Stomach smooth muscle (tissue), 2 donors: ENCODE measurements at regions not wholly inside any gene's neighbourhood (a gene's known extent, or its start where the extent isn't known, plus 50 kb on each side); places are given as distances from the start of the nearest gene placed in this dataset.
A peak's percentile ranks its signal among the peaks of the same experiment; 100 is the strongest.

ENCODE experiments used
- H3K27ac ChIP-seq: one replicate; pipeline ENCODE4 v1.7.0; 2013; ENCODE audit warnings: mild to moderate bottlenecking, low read length, inconsistent platforms
- H3K27me3 ChIP-seq, 2 donors: one replicate each; pipeline ENCODE4 v1.7.0; 2013; ENCODE audit warnings: low read length in 2 of 2; ENCODE audit not compliant: insufficient read depth in 2 of 2, control insufficient read depth in 1 of 2
- H3K36me3 ChIP-seq, 2 donors: one replicate each; pipeline ENCODE4 v1.7.0; 2013; ENCODE audit warnings: low read length in 2 of 2; ENCODE audit not compliant: control insufficient read depth in 2 of 2, insufficient read depth in 2 of 2
- H3K4me1 ChIP-seq: one replicate; pipeline ENCODE4 v1.7.0; 2013; ENCODE audit warnings: low read length; ENCODE audit not compliant: control insufficient read depth, insufficient read depth
- H3K4me3 ChIP-seq, 2 donors: one replicate each; pipeline ENCODE4 v1.7.0; 2013; ENCODE audit warnings: low read length in 2 of 2
- H3K9ac ChIP-seq, 2 donors: one replicate each; pipeline ENCODE4 v1.7.0; 2013; ENCODE audit warnings: low read length in 2 of 2, mild to moderate bottlenecking in 1 of 2
- H3K9me3 ChIP-seq, 2 donors: one replicate each; pipeline ENCODE4 v1.7.0; 2013; ENCODE audit warnings: low read length in 2 of 2; ENCODE audit not compliant: control insufficient read depth in 2 of 2
- donor health status: healthy.
- donor health status: Pancreatic carcinoma.

GRCh38 chr15:39099524-39099923 is 481.4 kb upstream of the THBS1 start:
- Histone ChIP-seq H3K27ac (peak overlapping the region; percentile 19), H3K4me3 (no peak overlapping the region), H3K36me3 (no peaks in the 10 kb centered on the region), H3K27me3 (no peaks in the 10 kb centered on the region), H3K4me1 (peaks cover 8% of the 10 kb centered on the region), H3K9ac (no peak overlapping the region), H3K9me3 (no peaks in the 10 kb centered on the region)

DNA sequence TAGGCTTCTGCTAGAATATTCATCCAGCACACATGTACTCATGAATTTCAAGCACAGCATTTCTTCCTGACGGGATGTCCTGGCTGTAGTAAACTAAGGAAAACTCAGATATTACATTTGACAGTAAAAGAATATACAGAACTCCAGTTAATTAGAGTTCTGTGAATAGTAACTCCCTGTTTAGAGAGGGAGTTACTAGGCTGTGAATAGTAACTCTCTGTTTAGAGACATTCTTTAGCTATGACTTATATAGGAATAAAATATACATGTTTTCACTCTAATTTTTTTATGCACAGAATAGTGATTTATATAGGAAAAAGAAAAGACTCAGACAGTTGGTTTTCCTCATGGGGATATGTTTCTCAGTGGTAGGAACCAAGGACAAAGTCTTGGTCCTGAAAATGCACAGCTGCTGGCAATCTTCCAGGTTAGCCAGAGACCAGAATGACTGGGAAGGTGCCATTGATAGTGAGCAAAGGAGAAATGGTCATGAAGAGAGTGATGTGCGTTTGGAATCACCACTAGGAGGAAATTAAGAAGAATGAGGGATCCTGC is 480.7 kb upstream of the THBS1 start:
- Histone ChIP-seq H3K36me3 (no peaks in the 10 kb centered on the region), H3K27me3 (no peaks in the 10 kb centered on the region), H3K4me3 (no peak overlapping the region), H3K4me1 (peaks cover 6% of the 10 kb centered on the region), H3K9ac (no peak overlapping the region), H3K27ac (peak overlapping the region; percentile 19), H3K9me3 (no peaks in the 10 kb centered on the region)

GRCh38 chr15:39102431-39102830 is 478.4 kb upstream of the THBS1 start:
- H3K36me3 ChIP-seq, result no peaks in the 10 kb centered on the region
- H3K27ac ChIP-seq, result no peak overlapping the region
- H3K9me3 ChIP-seq, result no peaks in the 10 kb centered on the region
- H3K4me3 ChIP-seq, result no peak overlapping the region
- no peak overlapping the region for H3K9ac ChIP-seq
- no peaks in the 10 kb centered on the region for H3K27me3 ChIP-seq
- no peaks in the 10 kb centered on the region for H3K4me1 ChIP-seq

GRCh38 chr15:39106950-39107349 is 473.9 kb upstream of the THBS1 start:
- Histone ChIP-seq H3K4me1 (no peaks in the 10 kb centered on the region), H3K9me3 (no peaks in the 10 kb centered on the region), H3K4me3 (no peak overlapping the region), H3K9ac (no peak overlapping the region), H3K36me3 (no peaks in the 10 kb centered on the region), H3K27me3 (no peaks in the 10 kb centered on the region), H3K27ac (no peak overlapping the region)

DNA sequence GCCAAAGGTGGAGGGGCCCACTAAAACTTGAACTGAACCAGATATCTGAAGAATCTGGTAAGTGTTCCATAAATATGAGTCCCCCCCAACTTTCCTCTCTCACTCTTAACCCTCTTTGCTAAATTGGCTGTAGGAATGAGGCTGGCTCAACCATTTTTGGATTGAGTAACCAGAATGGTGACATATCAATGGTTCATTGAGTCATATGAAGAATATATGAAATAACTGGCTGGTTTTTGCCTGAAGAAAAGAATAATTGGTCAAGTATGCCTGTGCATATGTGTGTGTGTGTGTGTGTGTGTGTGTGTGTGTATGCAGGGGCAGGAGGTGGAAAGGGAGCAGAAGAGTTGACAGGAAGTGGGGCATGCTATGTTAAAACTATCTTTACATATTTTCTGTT is 472.9 kb upstream of the THBS1 start:
- no peaks in the 10 kb centered on the region for H3K9me3 ChIP-seq
- H3K27ac ChIP-seq, result no peak overlapping the region
- H3K9ac ChIP-seq, result no peak overlapping the region
- H3K36me3 ChIP-seq, result no peaks in the 10 kb centered on the region
- no peak overlapping the region for H3K4me3 ChIP-seq
- H3K4me1 ChIP-seq, result no peaks in the 10 kb centered on the region
- no peaks in the 10 kb centered on the region for H3K27me3 ChIP-seq

DNA sequence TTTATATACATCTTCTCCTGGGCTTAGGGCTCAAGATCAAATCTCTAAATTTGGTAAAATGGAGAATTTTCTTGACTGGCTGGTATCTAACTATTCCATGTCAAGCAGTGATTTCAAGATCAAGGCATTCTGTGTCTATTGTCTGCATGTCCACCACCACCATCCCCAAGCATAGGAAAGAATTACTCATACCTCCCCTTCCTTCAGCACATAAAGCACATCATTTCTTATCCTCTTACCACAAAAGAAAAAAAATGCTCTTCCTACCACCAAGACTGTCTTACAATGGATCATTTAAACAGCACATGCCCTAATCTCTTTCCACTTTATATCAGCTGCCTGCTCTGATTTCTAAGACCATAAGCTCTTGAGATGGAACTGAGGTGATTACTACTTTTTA is 470.5 kb upstream of the THBS1 start:
- Histone ChIP-seq H3K27me3 (no peaks in the 10 kb centered on the region), H3K4me3 (no peak overlapping the region), H3K27ac (no peak overlapping the region), H3K4me1 (no peaks in the 10 kb centered on the region), H3K9ac (no peak overlapping the region), H3K36me3 (no peaks in the 10 kb centered on the region), H3K9me3 (no peaks in the 10 kb centered on the region)

- Histone ChIP-seq H3K27me3 (no peaks in the 10 kb centered on the region), H3K36me3 (no peaks in the 10 kb centered on the region), H3K27ac (no peak overlapping the region), H3K9me3 (no peaks in the 10 kb centered on the region), H3K4me3 (no peak overlapping the region), H3K9ac (no peak overlapping the region), H3K4me1 (no peaks in the 10 kb centered on the region)
Observed at GRCh38 chr15:39110746-39111145, 470.1 kb upstream of the THBS1 start.

DNA sequence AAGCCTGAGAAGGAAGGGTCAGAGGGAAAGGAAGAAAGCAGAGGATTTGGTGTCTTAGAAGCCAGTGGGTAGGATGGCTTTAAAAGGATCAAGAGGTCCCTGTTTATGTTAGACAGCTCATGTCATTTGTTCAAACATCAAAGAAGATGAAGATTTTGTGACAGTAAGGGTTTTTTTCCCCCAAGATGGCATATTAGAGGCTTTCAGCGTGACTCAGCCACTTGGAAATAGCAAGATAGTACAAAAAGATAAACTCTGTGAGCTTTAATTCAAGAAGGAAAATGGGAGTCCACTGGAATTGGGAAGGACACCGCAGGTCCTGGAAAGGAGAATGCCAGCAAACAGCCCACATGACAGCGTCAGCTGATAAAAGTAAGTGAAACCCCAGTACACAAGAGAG is 467.1 kb upstream of the THBS1 start:
- no peaks in the 10 kb centered on the region for H3K36me3 ChIP-seq
- no peak overlapping the region for H3K27ac ChIP-seq
- H3K4me1 ChIP-seq, result no peaks in the 10 kb centered on the region
- no peaks in the 10 kb centered on the region for H3K27me3 ChIP-seq
- H3K9me3 ChIP-seq, result no peaks in the 10 kb centered on the region
- H3K4me3 ChIP-seq, result no peak overlapping the region
- H3K9ac ChIP-seq, result no peak overlapping the region

DNA sequence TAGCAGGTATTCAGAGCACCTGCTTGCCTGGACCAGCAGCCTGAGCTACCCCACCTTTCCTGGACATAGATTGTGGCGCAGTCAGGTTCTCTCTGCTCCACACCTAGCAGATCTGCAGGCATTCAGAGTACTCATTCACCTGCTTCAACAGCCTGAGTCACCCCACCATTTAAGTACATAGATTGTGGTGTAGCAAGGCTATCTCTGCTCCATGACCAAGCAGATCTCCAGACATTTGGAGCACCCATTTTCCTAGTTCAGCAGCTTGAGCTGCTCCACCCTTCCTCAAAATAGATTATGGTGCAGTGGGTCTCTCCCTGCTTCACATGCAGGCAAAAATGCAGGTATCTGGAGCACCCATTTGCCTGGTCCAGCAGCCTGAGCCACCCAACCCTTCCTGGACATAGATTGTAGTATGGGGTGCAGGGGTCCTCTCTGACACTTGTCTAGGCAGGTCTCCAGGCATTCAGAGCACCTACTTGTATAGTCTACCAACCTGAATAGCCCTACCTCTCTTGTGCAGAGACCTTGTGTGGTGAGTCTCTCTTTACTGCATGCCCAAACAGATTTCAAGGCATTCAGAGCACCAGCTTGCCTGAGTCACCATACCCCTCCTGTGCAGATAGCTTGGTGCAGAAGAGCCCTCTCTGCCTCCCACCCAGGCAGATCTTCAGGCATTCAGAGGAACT is 466.0 kb upstream of the THBS1 start:
- H3K4me1 ChIP-seq, result no peaks in the 10 kb centered on the region
- H3K27ac ChIP-seq, result no peak overlapping the region
- no peak overlapping the region for H3K4me3 ChIP-seq
- H3K36me3 ChIP-seq, result no peaks in the 10 kb centered on the region
- H3K27me3 ChIP-seq, result no peaks in the 10 kb centered on the region
- no peak overlapping the region for H3K9ac ChIP-seq
- no peaks in the 10 kb centered on the region for H3K9me3 ChIP-seq

GRCh38 chr15:39115379-39116057 is 465.4 kb upstream of the THBS1 start:
- Histone ChIP-seq H3K9ac (no peak overlapping the region), H3K9me3 (no peaks in the 10 kb centered on the region), H3K36me3 (no peaks in the 10 kb centered on the region), H3K27ac (no peak overlapping the region), H3K4me1 (no peaks in the 10 kb centered on the region), H3K27me3 (no peaks in the 10 kb centered on the region), H3K4me3 (no peak overlapping the region)

- Histone ChIP-seq H3K9me3 (no peaks in the 10 kb centered on the region), H3K27me3 (no peaks in the 10 kb centered on the region), H3K36me3 (no peaks in the 10 kb centered on the region), H3K4me3 (no peak overlapping the region), H3K27ac (no peak overlapping the region), H3K9ac (no peak overlapping the region), H3K4me1 (no peaks in the 10 kb centered on the region)
Observed at GRCh38 chr15:39118510-39118909, 462.4 kb upstream of the THBS1 start.
